ENCODE measurements at regions not wholly inside any gene's neighbourhood (a gene's known extent, or its start where the extent isn't known, plus 50 kb on each side); places are given as distances from the start of the nearest gene placed in this dataset.

GRCh38 chr16:54590836-54591235, 304.2 kb upstream of the IRX3 start:
- TF ChIP-seq RAD21 (conservative IDR thresholded peaks at IDR 0.05) (no peak), CTCF (IDR thresholded peaks at IDR 0.05; ENCODE audit: poor library complexity, severe bottlenecking) (no peak), EP300 (conservative IDR thresholded peaks at IDR 0.05; ENCODE audit: poor library complexity, severe bottlenecking) (no peak), EZH2 (IDR thresholded peaks at IDR 0.05; ENCODE audit: borderline replicate concordance, insufficient read depth, low read length, poor library complexity, severe bottlenecking) (no peak), MXI1 (conservative IDR thresholded peaks at IDR 0.05; ENCODE audit: poor library complexity, severe bottlenecking) (no peak)
